Left ventricle myocardium superior (tissue), 1 donor: ENCODE measurements at regions not wholly inside any gene's neighbourhood (a gene's known extent, or its start where the extent isn't known, plus 50 kb on each side); places are given as distances from the start of the nearest gene placed in this dataset.

Source experiments
- ATAC-seq: fragments of 200-7000 bp; cut with Tn5 transposase; one replicate; pipeline ENCODE4 v1.9.1; 2020; ENCODE audit warnings: mild to moderate bottlenecking, moderate library complexity
- DNase-seq: peaks from one replicate; pipeline ENCODE4 v3.0.0-alpha.2; 2020
- intact Hi-C: fragments of 100-400 bp; cut with micrococcal nuclease; formaldehyde crosslinking; loops from one replicate; pipeline ENCODE4 v1.11.0; 2022
- donor health status: DM: no; HTN: yes; CAD: no; lungs with severe emphysema.

GRCh38 chr4:155529272-155529671 is 137.4 kb upstream of the GUCY1A1 start:
- ATAC-seq (no peak), DNase-seq (no peak)
- intact Hi-C loops: no loop called here

GRCh38 chr4:155526452-155527169 is 140.0 kb upstream of the GUCY1A1 start:
- DNase-seq (no peak), ATAC-seq (peak; percentile 86)
- intact Hi-C loops: no loop called here

DNA sequence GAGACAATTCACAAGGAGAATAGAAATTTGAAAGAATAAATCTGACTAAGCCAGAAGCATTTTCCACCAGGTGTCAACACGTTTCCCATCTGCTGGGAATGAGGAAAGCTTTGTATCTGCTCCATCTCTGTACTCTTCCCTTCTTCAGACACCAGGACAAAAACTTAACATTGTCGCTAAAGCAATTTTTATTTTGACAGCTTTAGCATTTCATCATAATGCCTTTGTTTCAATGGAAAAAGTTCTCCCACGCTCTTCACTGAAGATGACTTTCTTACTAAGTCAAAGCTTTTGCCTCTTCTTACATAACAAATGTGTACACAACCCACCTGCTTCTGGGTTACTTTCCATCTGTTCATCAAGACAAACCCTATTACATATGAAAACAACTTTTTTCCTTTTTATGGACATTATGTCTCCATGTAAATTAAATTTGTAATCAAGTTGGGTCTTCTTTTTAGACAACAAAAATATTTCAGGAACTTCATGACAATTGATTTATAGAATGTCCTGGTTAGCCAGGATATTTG is 141.7 kb upstream of the GUCY1A1 start:
- no peak for ATAC-seq
- intact Hi-C loops: no loop called here

GRCh38 chr4:155523358-155523757 is 143.3 kb upstream of the GUCY1A1 start:
- intact Hi-C loops: no loop called here
- DNase-seq: no peak
- ATAC-seq: peak; percentile 45

More for the DNA sequence above, 141.7 kb upstream of the GUCY1A1 start:
- no peak for DNase-seq

DNA sequence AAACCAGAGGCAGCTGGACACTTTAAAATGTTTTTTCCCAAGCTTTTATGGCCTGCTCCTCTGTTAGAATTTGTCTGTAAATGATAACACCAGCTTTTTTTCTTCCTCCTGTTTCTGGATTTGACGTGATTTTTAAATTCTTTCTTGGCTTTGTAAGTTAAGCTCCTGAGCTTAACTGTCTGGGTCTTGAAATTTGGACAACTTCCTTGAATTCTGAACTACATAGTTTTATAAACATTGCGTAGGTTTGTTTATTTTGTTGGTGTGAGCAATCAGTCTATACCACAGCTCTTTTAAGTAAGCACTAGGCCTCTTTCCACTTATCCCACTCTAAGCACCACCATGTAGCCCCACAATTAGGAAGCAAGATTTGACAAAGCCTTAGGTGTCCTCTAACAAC is 144.4 kb upstream of the GUCY1A1 start:
- DNase-seq: no peak
- ATAC-seq: no peak
- intact Hi-C loops: no loop called here

- no peak for ATAC-seq
Observed at GRCh38 chr4:155521382-155521781, 144.6 kb upstream of the MAP9 start.

GRCh38 chr4:155515444-155516075 is 138.8 kb upstream of the MAP9 start:
- ATAC-seq: no peak
- DNase-seq: no peak
- intact Hi-C loops: loop anchor here (10.0 kb wide), 1 partner anchor 169 kb away; no protein-coding TSS in a partner anchor

More at GRCh38 chr4:155521382-155521781, 144.6 kb upstream of the MAP9 start:
- intact Hi-C loops: no loop called here
- DNase-seq: no peak

DNA sequence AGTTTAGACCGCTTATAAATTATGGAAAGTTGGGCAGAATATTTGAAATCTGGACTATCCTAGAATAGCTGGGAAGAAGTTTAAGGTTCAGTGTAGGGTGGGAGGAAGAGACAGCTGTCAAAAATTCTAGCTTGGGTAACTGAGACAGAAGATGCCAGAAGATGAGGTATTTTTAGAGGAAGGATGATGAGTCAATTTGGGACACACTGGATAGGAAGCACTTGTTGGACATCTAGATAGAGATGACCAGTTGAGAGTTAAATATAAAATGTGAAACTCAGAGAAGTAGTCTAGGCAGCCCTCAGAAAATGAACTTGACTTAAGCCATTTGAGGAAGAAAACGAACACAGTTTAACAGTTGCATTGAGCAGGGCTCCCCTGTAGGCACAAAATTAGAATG is 137.9 kb upstream of the MAP9 start:
- ATAC-seq (no peak), DNase-seq (no peak)
- intact Hi-C loops: loop anchor here (10.0 kb wide), 1 partner anchor 170 kb away; no protein-coding TSS in a partner anchor

GRCh38 chr4:155512817-155513216 is 136.1 kb upstream of the MAP9 start:
- no peak for DNase-seq
- ATAC-seq: peak; percentile 67
- intact Hi-C loops: loop anchor here (10.0 kb wide), 1 partner anchor 172 kb away; no protein-coding TSS in a partner anchor

- intact Hi-C loops: loop anchor here (10.0 kb wide), 1 partner anchor 173 kb away; no protein-coding TSS in a partner anchor
- ATAC-seq (peak; percentile 75), DNase-seq (no peak)
Observed at GRCh38 chr4:155512046-155512445, 135.3 kb upstream of the MAP9 start.

DNA sequence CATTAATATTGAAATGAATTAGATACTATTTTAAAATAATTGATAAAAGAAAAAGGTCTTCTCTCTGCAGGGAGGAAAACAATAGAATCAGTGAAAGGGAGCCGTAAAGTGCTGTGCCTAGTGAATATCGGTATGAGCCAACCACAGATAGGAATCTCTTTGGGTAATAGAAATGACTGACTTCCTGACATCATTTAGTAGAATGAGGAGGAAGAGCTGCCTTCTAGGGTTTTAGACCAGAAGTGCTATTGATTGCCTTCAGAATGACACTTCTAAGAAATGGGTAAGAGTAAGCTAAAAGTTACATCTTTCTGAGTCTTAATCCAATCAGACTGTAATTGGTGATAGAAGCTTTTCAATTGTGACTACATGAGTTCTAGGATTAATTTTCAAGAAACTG is 134.0 kb upstream of the MAP9 start:
- DNase-seq (no peak), ATAC-seq (no peak)
- intact Hi-C loops: loop anchor here (10.0 kb wide), 1 partner anchor 174 kb away; no protein-coding TSS in a partner anchor

- ATAC-seq: peak; percentile 58
- intact Hi-C loops: no loop called here
Observed at GRCh38 chr4:155509555-155509954, 132.8 kb upstream of the MAP9 start.

DNA sequence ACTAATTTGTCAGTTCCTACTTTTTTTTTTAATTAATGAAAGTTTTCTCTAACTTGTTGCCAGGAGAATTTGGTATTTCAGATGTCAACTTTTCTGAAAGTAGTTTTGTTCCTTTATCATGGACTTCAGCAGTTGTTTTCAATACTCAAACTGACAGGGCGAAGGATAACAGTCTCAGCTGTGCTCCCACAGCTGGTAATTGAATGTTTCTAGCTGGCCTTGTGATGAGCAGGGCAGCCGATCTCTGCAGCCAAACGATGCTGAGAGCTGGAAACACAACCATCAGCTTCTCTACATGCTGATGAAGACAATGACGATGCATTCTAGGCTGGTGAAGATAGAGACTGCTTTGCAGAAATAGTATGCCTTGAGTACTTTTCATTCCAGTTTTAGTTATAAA is 130.0 kb upstream of the MAP9 start:
- peak; percentile 76 for ATAC-seq
- DNase-seq: no peak
- intact Hi-C loops: no loop called here

More at GRCh38 chr4:155509555-155509954, 132.8 kb upstream of the MAP9 start:
- DNase-seq: no peak

DNA sequence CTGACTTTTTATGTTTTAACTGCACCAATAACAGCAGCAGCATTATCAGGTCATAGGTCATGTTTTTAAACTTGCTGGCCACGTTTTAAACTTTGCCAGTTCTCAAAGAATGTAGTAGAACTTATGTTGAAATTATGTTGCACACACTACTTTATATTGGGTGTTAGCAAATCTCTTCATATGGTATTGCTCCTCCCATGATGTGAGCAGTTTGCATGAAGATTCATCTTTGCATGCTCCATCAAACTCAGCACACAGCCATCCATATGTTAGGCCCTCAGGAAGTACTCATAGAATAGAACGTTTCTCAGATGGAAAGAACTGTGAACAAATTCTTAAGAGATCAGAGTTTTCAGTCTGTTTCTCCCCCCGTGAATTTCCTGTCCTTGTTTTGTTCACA is 128.6 kb upstream of the MAP9 start:
- intact Hi-C loops: no loop called here
- no peak for DNase-seq
- ATAC-seq: no peak

GRCh38 chr4:155497306-155497705 is 120.5 kb upstream of the MAP9 start:
- intact Hi-C loops: no loop called here
- ATAC-seq (no peak), DNase-seq (no peak)

GRCh38 chr4:155496294-155496626 is 119.5 kb upstream of the MAP9 start:
- ATAC-seq: peak; percentile 60
- no peak for DNase-seq
- intact Hi-C loops: no loop called here

GRCh38 chr4:155495572-155496293 is 119.0 kb upstream of the MAP9 start:
- intact Hi-C loops: no loop called here
- ATAC-seq (peak; percentile 93), DNase-seq (no peak)

GRCh38 chr4:155494037-155494718 is 117.4 kb upstream of the MAP9 start:
- intact Hi-C loops: no loop called here
- ATAC-seq: no peak
- no peak for DNase-seq
